T-helper 17 cell (primary cell): ENCODE measurements at regions not wholly inside any gene's neighbourhood (a gene's known extent, or its start where the extent isn't known, plus 50 kb on each side); places are given as distances from the start of the nearest gene placed in this dataset.

Experiments
- ATAC-seq: fragments of 150-1000 bp; cut with Tn5 transposase; 2 replicates; pipeline ENCODE4 v1.10.0; 2021; ENCODE audit warnings: mild to moderate bottlenecking, moderate library complexity
- DNase-seq, 3 donors: peaks; one replicate each; pipeline versions ENCODE4 v3.0.0 to v3.0.0-alpha.2; 2020 to 2021
- H3K9me3 ChIP-seq: one replicate; pipeline ENCODE4 v1.7.0; 2013; ENCODE audit warnings: low read length, mild to moderate bottlenecking; ENCODE audit not compliant: control insufficient read depth, poor library complexity, severe bottlenecking
- H3K27ac Mint-ChIP-seq: one replicate; pipeline ENCODE4 v1.8.0; 2022; ENCODE audit warnings: mild to moderate bottlenecking, moderate library complexity, mixed read lengths
- H3K27me3 Mint-ChIP-seq: one replicate; pipeline ENCODE4 v1.8.0; 2022; ENCODE audit warnings: mixed read lengths
- H3K36me3 Mint-ChIP-seq: one replicate; pipeline ENCODE4 v1.8.0; 2022; ENCODE audit warnings: low read depth, mixed read lengths
- H3K4me1 Mint-ChIP-seq: one replicate; pipeline ENCODE4 v1.8.0; 2022; ENCODE audit warnings: mild to moderate bottlenecking, mixed read lengths
- H3K4me3 Mint-ChIP-seq: one replicate; pipeline ENCODE4 v1.8.0; 2022; ENCODE audit warnings: mild to moderate bottlenecking, moderate library complexity, mixed read lengths

DNA sequence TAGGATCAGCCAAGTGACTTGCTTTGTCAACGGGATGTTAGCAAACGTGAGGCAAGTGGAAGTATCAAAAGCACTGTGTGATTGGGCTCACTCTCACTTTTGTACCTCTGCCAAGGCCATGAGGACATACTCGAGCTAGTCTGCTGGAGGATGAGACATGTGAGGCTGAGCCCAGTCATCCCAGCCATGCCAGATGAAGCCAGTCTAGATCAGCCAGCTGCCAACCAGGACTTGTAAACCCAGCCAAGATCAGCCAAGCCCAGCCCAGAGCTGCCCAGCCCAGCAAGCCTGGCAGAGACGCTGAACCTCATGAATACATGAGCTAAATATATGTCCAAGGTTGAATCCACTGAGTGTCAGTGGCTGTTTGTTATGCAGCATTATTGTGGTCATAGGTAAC lies 369.7 kb downstream of the MN1 start:
- no peak for DNase-seq

DNA sequence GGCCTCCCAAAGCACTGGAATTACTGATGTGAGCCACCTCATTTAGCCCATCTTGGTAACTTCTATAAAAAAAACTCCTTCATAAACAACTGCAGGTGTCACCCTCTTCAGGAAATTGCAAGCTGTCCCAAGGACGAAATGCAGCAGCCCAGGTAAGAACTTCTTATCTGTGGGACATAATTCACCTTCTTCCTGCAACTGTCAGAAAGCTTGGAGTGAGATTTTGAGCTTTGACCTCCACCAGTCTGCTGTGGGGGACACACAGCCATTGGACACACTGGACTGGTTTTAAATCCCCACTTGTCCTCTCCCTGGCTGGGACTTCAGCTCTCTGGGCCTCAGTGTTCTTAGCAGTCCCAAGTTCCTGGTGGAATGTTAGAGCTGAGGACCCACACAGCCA lies 368.5 kb downstream of the MN1 start:
- H3K4me1 Mint-ChIP-seq = no peaks in the 10 kb centered on the region
- no peak overlapping the region for H3K4me3 Mint-ChIP-seq
- no peak overlapping the region for H3K27ac Mint-ChIP-seq
- no peaks in the 10 kb centered on the region for H3K36me3 Mint-ChIP-seq
- no peak for DNase-seq
- no peak for ATAC-seq
- H3K9me3 ChIP-seq = no peaks in the 10 kb centered on the region
- no peaks in the 10 kb centered on the region for H3K27me3 Mint-ChIP-seq

More for the DNA sequence above, 369.7 kb downstream of the MN1 start:
- H3K4me1 Mint-ChIP-seq = no peaks in the 10 kb centered on the region
- no peak for ATAC-seq
- H3K27ac Mint-ChIP-seq = no peak overlapping the region
- H3K4me3 Mint-ChIP-seq = no peak overlapping the region
- H3K9me3 ChIP-seq = no peaks in the 10 kb centered on the region
- H3K36me3 Mint-ChIP-seq = no peaks in the 10 kb centered on the region
- no peaks in the 10 kb centered on the region for H3K27me3 Mint-ChIP-seq

DNA sequence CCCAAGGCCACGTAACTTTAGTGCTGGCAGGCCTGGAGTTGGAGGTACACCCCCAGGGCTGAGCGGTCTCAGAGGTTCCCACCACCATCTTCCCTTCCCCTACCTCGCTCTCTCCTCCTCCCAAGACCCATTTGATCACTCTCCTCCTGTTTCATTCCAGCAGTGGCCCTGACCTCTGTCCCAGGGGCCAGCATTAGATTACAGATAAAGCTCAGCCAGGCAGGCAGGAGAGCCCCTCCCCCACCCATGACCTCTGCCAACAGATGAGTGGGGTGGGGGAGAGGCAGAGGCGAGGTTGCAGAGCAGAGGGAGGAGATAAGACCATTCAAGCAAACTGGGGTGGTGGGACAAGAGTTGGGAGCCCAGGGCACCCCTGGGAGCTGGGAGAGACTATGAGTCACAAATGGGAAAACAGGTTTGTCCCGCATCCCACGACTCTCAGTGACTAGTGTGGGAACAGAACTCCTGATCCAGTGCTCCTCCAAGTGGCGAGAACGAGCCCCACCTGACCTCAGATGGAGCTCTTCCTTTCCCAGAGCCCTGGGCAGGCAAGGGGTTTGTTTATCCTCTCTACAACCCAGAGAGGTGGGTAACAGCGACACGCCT lies 367.9 kb downstream of the MN1 start:
- Mint-ChIP-seq H3K4me1 (no peaks in the 10 kb centered on the region), H3K4me3 (no peak overlapping the region), H3K27me3 (peaks cover 6% of the 10 kb centered on the region), H3K27ac (no peak overlapping the region), H3K36me3 (no peaks in the 10 kb centered on the region)
- no peak for ATAC-seq
- H3K9me3 ChIP-seq = no peaks in the 10 kb centered on the region
- DNase-seq = no peak

DNA sequence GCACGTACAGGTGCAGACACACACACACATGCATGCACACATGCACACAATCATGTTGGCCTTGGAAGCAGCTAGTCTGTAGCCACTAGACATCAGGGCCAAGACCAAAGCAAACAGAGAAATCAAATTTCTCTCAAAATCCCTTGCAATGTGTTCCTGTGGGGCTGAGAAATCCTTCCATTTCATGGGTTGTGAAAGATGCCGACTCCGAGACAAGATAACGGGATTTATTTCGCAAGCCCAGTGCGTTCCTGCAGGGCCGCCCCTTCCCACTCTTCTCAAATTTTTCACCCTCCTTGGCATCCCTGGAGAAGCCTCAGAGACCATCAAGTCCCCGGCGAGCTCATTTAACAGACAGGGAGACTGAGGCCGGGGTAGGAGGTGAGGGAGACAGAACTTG lies 366.7 kb downstream of the MN1 start:
- Mint-ChIP-seq H3K4me3 (no peak overlapping the region), H3K4me1 (peaks cover 2% of the 10 kb centered on the region), H3K36me3 (no peaks in the 10 kb centered on the region), H3K27ac (no peak overlapping the region), H3K27me3 (peaks cover 17% of the 10 kb centered on the region)
- no peaks in the 10 kb centered on the region for H3K9me3 ChIP-seq
- no peak for DNase-seq
- no peak for ATAC-seq

DNA sequence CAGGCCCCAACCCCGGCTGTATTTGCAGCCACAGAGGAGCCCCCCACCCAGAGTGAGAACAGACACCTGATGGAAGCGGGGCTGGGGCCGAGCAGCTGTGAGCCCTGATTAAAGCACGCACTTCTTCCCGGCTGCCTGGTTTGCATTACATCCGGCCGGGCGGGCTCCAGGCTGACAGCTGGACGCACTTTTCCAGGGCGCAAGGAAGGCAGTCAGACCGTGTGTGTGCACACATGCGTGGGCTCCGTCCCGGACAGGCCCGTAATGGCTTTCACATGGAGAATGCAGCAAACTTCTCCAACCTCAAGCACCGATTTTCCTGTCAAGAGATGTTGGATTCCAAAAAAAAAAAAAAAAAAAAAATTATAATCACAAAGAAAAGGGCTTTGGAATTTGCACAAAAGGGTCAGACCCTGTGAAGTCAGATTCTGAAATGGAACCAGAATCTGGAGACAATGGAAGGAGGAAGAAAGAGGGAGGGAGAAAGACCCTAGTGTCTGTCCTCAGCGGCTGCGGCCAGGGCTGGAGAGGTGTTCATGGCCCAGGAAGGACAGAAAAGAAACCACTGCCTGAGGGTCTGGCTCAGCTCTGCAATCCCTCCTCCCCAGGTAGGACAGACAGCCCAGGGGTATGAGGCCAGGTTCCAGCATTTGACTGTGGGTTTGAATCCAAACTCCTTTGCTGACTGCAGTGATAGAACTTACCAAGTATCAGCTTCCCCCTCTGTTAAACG lies 365.5 kb downstream of the MN1 start:
- H3K9me3 ChIP-seq = no peaks in the 10 kb centered on the region
- DNase-seq = no peak
- Mint-ChIP-seq H3K27me3 (peaks cover 17% of the 10 kb centered on the region), H3K27ac (no peak overlapping the region), H3K4me1 (peaks cover 2% of the 10 kb centered on the region), H3K36me3 (no peaks in the 10 kb centered on the region), H3K4me3 (no peak overlapping the region)
- no peak for ATAC-seq

DNA sequence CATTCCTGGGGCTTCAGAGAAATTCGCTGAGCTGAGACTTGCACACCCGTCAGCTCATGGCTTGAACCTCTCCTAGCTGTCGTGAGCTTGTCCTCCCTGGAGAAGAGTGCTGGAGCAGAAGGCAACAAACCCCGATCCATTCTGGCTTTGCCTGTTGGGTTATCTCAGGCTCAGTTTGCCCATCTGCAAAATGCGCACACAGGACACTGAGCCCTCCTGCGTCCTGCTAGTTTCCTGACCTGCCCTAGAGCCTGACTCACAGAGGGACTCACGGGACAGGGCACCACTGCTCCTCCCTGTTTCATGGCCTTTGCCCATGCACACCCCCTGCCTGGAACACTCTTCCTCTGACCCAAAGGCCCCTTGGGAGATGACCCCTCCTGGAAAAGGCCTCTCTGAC lies 365.0 kb downstream of the MN1 start:
- no peaks in the 10 kb centered on the region for H3K36me3 Mint-ChIP-seq
- ATAC-seq (no peak), DNase-seq (no peak)
- no peak overlapping the region for H3K27ac Mint-ChIP-seq
- no peaks in the 10 kb centered on the region for H3K9me3 ChIP-seq
- peaks cover 2% of the 10 kb centered on the region for H3K4me1 Mint-ChIP-seq
- H3K4me3 Mint-ChIP-seq = no peak overlapping the region
- H3K27me3 Mint-ChIP-seq = peaks cover 17% of the 10 kb centered on the region

DNA sequence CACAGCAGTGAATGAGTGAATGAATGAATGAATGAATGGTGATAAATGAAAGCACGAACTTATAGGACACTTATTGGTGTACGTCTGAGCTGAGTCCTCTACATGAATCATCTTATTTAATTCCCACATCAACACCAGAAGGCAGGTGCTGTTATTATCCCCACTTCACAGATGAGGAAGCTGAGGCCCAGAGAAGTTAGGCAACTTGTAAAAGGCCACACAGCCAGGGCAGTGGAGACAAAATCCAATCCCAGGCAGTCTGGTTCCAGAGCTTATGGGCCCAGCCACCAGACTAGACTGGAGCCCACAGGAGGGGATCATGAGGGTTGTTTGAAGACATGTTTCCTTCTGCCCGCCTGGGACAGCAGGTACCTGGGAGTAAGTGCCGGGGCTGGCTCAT lies 364.0 kb downstream of the MN1 start:
- no peak for DNase-seq
- Mint-ChIP-seq H3K4me1 (peaks cover 2% of the 10 kb centered on the region), H3K27ac (no peak overlapping the region), H3K4me3 (no peak overlapping the region), H3K36me3 (no peaks in the 10 kb centered on the region), H3K27me3 (peaks cover 21% of the 10 kb centered on the region)
- ATAC-seq = no peak
- H3K9me3 ChIP-seq = no peaks in the 10 kb centered on the region

DNA sequence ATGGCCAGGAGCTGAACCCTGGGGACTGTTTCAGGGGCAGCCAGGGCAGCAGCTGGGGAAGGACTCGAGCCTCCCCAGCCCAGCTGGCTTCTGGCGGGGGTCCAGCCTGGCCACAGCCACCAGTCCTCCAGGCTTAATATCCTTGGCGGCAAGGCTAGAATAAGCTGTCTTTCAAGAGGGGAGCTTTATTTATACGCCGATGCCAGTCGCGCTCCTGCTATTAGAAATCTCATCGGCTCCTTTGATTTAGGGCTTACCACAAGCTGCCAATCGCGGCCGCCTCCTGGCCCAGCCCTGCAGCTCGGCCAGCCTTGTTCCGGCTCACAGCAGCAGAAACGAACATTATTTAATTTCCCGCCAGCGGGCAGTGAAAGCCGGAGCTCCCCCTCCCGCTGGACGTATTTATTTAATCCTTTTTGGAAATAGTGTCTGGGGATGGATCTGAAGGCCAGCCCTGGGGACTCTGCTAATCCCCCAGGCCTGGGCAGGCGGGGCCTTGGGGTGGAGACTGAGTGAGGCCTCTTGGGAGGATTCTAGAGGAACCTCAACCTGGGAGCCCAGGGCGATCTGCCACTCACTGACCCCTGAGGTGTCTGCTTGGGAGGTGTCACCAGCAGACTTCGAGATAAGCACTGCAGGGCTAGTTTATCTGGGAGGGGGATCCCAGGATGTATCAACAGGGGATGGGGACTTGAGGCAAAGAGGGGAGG lies 363.1 kb downstream of the MN1 start:
- no peak for ATAC-seq
- no peak overlapping the region for H3K4me3 Mint-ChIP-seq
- H3K27ac Mint-ChIP-seq = no peak overlapping the region
- no peak for DNase-seq
- peaks cover 23% of the 10 kb centered on the region for H3K27me3 Mint-ChIP-seq
- no peaks in the 10 kb centered on the region for H3K9me3 ChIP-seq
- H3K4me1 Mint-ChIP-seq = peaks cover 2% of the 10 kb centered on the region
- H3K36me3 Mint-ChIP-seq = no peaks in the 10 kb centered on the region

DNA sequence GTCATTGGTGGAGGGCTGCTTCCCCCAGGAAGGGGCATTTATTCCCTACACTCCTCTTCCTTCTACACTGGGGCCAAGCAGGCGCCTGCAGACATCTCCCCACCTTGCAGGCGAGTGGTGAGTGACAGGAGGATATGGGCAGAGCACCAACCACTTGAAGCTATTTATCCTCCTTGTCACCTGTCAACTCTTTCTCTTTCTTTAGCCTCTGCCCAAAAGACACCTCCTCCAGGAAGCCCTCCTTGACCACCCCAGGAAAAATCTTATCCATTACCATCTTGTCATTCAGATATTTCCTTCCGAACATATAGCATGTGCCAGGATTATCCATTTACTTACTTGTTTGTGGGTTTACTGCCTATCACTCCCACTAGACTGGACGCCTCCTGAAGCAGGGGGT lies 362.4 kb downstream of the MN1 start:
- peaks cover 2% of the 10 kb centered on the region for H3K4me1 Mint-ChIP-seq
- H3K9me3 ChIP-seq = no peaks in the 10 kb centered on the region
- ATAC-seq = no peak
- peaks cover 30% of the 10 kb centered on the region for H3K27me3 Mint-ChIP-seq
- no peak for DNase-seq
- H3K36me3 Mint-ChIP-seq = no peaks in the 10 kb centered on the region
- no peak overlapping the region for H3K27ac Mint-ChIP-seq
- H3K4me3 Mint-ChIP-seq = no peak overlapping the region

DNA sequence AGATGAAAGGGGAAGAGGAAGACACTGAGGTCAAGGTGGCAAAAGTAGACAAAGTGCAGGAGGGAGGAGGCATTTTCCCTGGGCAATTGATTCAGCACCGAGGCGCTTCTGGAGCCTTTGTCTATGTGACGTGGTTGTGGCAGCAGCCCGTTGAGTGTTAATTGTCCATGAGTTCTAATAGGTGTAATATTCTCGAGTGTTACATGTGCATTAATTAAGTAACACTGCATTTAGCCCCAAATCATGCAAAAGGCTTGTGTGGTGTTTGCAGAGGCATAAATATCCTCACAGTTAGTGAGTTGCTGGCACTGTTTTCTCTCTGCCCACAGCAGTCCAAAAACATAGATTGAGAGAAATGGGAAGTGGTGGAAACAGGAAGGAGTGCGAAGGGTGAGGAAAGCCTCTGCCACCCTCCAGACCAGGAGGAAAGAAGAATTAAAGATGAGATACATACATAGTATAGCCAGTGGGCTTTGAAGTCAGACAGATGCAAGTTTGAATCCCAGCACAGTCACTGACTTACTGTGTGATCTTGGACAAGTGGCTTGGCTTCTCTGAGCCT lies 361.2 kb downstream of the MN1 start:
- peaks cover 30% of the 10 kb centered on the region for H3K27me3 Mint-ChIP-seq
- ATAC-seq = no peak
- no peak overlapping the region for H3K4me3 Mint-ChIP-seq
- DNase-seq = no peak
- H3K4me1 Mint-ChIP-seq = peaks cover 2% of the 10 kb centered on the region
- no peak overlapping the region for H3K27ac Mint-ChIP-seq
- no peaks in the 10 kb centered on the region for H3K36me3 Mint-ChIP-seq
- H3K9me3 ChIP-seq = no peaks in the 10 kb centered on the region

DNA sequence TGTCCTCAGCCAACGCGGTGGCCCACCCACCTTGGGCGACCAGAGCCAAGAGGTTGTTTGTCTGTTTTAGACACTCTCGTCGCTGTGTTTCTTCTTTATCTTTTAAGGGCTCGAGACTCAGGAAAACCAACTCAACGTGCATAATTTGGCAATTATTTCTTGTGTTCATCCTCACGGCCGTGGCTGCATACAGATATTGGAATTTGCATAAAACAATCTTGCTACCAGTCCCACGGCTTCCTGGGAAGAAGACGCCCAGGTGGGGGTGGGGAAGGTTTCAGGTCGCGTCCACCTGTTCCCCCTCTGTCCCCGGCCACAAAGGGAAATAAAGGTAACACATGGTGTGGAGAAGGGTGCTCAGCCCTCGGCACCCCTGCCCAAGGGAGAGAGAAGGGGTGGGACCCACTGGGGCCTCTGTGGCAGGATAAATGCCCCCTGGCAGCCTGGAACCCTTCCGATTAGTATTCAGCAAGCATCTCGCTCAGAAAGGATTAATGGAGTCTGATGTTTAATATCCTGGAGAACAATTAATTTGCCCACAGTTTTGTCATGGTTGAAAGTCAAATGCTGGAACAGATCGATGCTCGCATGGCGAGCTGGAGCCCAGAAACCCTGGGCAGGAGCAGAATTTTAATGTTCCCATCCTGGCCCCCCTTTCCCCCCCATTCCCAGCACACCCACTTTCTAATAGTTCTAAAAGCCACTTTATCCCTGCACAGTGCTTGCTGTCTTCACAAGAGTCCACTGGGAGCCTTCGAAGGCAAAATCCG lies 359.7 kb downstream of the MN1 start:
- Mint-ChIP-seq H3K4me1 (peaks cover 2% of the 10 kb centered on the region), H3K36me3 (no peaks in the 10 kb centered on the region), H3K4me3 (no peak overlapping the region), H3K27ac (no peak overlapping the region), H3K27me3 (peaks cover 34% of the 10 kb centered on the region)
- DNase-seq (no peak), ATAC-seq (no peak)
- no peaks in the 10 kb centered on the region for H3K9me3 ChIP-seq

DNA sequence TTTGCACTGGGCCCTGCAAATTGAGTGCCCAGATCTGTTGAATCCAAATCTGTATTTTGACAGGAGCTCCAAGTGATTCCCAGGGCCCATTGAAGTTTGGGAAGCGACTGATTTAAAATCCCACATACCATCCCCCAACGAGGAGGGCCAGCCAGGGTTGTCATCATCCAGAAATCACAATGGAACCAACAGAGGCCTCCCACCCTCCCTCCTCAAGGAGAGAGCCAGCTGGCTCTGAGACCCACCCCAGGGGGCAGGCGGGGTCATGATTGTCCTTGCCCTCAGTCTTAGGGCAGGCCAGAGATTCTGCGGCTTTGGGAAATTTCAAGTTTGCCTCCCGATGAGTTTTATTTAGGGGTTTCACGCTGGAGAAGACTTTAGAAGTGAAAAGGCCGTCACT lies 358.2 kb downstream of the MN1 start:
- no peak overlapping the region for H3K4me3 Mint-ChIP-seq
- H3K36me3 Mint-ChIP-seq = no peaks in the 10 kb centered on the region
- ATAC-seq (no peak), DNase-seq (no peak)
- peaks cover 2% of the 10 kb centered on the region for H3K4me1 Mint-ChIP-seq
- H3K27ac Mint-ChIP-seq = no peak overlapping the region
- no peaks in the 10 kb centered on the region for H3K9me3 ChIP-seq
- H3K27me3 Mint-ChIP-seq = peaks cover 32% of the 10 kb centered on the region

DNA sequence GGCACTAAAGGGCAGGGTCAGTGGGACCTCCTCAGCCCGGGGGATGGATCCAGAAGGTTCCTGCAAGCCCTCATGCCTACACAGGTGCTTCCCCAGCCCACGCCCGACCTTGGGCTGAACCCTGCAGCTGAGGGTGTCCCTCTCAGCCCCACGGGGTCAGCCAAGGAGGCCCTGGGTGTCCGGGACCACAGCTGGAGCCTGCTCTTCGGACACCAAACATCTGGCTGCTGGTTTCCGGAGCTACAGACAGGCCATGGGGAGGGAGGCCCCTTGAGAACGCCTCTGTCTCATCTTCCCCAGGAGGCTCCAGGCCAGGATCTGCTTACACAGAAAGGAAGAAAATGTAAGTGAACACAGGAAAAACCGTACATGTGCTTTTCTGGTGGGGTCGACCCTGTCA lies 355.7 kb downstream of the MN1 start:
- no peaks in the 10 kb centered on the region for H3K36me3 Mint-ChIP-seq
- H3K9me3 ChIP-seq = no peaks in the 10 kb centered on the region
- no peak overlapping the region for H3K27ac Mint-ChIP-seq
- DNase-seq = no peak
- no peaks in the 10 kb centered on the region for H3K4me1 Mint-ChIP-seq
- H3K27me3 Mint-ChIP-seq = peaks cover 17% of the 10 kb centered on the region
- H3K4me3 Mint-ChIP-seq = no peak overlapping the region
- ATAC-seq = no peak
